A549 (cell line): ENCODE measurements at regions not wholly inside any gene's neighbourhood (a gene's known extent, or its start where the extent isn't known, plus 50 kb on each side); places are given as distances from the start of the nearest gene placed in this dataset.

Source experiments
- CBX2 ChIP-seq: fragments of 200-600 bp; sonication (generic); IDR thresholded peaks from 2 replicates; pipeline ENCODE4 v1.6.1; 2016; ENCODE audit warnings: low read depth, mild to moderate bottlenecking, borderline replicate concordance
- EP300 ChIP-seq, 2 experiments: fragments of >200 bp; sonication (Bioruptor Twin); formaldehyde crosslinking; IDR thresholded peaks; 2 replicates in 1 of 2; 3 replicates in 1 of 2; pipeline ENCODE4 v1.6.1; 2016 to 2017
- FOSL2 ChIP-seq, 2 experiments: fragments of 450-650 bp in 1 of 2; fragments of >200 bp in 1 of 2; sonication (Bioruptor Twin) in 1 of 2; formaldehyde crosslinking; IDR thresholded peaks; 2 replicates each; pipeline versions ENCODE4 v1.5.0 to v1.6.1; 2016 to 2020; ENCODE audit warnings: mild to moderate bottlenecking in 1 of 2, moderate library complexity in 1 of 2
- TF ChIP-seq, protein P1 (sequence below): fragments of >200 bp; sonication (Bioruptor Twin); formaldehyde crosslinking; IDR thresholded peaks from 3 replicates; pipeline ENCODE4 v1.5.1; 2016
- TF ChIP-seq, protein P2 (sequence below): fragments of >200 bp; sonication (Bioruptor Twin); formaldehyde crosslinking; IDR thresholded peaks from 3 replicates; pipeline ENCODE4 v1.6.1; 2016

DNA sequence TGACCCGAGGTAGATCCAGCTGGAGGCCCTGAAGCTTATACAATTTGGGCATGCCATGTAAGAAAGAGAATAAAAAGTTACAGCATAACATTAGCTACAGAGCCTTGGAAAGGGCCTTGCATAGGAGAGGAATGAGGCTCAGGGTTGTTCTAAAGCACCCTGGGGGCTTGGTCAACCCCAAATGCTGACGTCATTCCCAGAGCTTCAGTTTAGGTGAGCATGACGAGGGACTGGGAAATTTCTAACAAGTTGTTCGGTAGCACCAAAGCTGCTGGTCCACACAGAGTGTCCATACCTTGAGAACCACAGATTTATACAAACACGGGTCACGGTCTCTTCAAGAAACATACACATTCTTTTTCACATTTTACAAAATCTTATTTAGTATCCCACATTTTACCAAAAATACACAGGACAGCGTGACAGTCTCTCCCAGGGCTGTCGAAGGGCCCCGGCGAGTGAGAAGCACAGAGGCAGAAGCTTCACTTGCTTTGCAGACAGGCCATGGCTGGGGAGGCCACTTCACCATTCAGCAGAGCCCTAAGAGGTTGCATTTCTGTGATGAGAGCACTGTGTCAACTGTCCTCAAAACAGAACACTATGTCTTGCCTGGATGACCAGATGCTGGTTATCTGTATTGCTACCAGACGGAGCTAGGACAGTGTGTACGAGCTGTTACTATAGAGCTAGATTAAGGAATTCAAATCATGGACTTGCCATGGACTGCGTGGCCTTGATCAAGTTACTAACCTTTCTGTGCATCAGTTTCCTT, 68.2 kb upstream of the ARRDC4 start:
- TF ChIP-seq FOSL2 (IDR thresholded peaks at IDR 0.05) (no peak), FOSL2 (CRISPR knock-in tag; IDR thresholded peaks at IDR 0.05) (no peak), CBX2 (no peak), EP300 (IDR thresholded peaks at IDR 0.05) (no peak)
- TF ChIP-seq, protein P1, sequence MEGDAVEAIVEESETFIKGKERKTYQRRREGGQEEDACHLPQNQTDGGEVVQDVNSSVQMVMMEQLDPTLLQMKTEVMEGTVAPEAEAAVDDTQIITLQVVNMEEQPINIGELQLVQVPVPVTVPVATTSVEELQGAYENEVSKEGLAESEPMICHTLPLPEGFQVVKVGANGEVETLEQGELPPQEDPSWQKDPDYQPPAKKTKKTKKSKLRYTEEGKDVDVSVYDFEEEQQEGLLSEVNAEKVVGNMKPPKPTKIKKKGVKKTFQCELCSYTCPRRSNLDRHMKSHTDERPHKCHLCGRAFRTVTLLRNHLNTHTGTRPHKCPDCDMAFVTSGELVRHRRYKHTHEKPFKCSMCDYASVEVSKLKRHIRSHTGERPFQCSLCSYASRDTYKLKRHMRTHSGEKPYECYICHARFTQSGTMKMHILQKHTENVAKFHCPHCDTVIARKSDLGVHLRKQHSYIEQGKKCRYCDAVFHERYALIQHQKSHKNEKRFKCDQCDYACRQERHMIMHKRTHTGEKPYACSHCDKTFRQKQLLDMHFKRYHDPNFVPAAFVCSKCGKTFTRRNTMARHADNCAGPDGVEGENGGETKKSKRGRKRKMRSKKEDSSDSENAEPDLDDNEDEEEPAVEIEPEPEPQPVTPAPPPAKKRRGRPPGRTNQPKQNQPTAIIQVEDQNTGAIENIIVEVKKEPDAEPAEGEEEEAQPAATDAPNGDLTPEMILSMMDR: no peak
- TF ChIP-seq, protein P2, sequence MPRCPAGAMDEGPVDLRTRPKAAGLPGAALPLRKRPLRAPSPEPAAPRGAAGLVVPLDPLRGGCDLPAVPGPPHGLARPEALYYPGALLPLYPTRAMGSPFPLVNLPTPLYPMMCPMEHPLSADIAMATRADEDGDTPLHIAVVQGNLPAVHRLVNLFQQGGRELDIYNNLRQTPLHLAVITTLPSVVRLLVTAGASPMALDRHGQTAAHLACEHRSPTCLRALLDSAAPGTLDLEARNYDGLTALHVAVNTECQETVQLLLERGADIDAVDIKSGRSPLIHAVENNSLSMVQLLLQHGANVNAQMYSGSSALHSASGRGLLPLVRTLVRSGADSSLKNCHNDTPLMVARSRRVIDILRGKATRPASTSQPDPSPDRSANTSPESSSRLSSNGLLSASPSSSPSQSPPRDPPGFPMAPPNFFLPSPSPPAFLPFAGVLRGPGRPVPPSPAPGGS: no peak
